Lower leg skin (tissue), 3 donors: ENCODE measurements at regions not wholly inside any gene's neighbourhood (a gene's known extent, or its start where the extent isn't known, plus 50 kb on each side); places are given as distances from the start of the nearest gene placed in this dataset.
"Not testable (repeated sequence)": the region's sequence is repeated elsewhere in the genome, so short reads cannot be mapped to it uniquely, and the experiment has no call there.

ENCODE experiments used
- POLR2A ChIP-seq, 2 donors: fragments of 450-650 bp; IDR thresholded peaks; one replicate each; pipeline ENCODE4 v1.6.1; 2016 to 2017; ENCODE audit warnings: antibody characterized with exemption in 2 of 2, mild to moderate bottlenecking in 1 of 2, moderate library complexity in 1 of 2
- TF ChIP-seq, protein P1 (sequence below), 3 donors: fragments of 450-650 bp; IDR thresholded peaks; one replicate each; pipeline ENCODE4 v1.5.1; 2016; ENCODE audit warnings: antibody characterized with exemption in 3 of 3, mild to moderate bottlenecking in 3 of 3, moderate library complexity in 2 of 3

GRCh38 chr2:182508583-182508982, 81.7 kb upstream of the PDE1A start:
- TF ChIP-seq, protein P1, sequence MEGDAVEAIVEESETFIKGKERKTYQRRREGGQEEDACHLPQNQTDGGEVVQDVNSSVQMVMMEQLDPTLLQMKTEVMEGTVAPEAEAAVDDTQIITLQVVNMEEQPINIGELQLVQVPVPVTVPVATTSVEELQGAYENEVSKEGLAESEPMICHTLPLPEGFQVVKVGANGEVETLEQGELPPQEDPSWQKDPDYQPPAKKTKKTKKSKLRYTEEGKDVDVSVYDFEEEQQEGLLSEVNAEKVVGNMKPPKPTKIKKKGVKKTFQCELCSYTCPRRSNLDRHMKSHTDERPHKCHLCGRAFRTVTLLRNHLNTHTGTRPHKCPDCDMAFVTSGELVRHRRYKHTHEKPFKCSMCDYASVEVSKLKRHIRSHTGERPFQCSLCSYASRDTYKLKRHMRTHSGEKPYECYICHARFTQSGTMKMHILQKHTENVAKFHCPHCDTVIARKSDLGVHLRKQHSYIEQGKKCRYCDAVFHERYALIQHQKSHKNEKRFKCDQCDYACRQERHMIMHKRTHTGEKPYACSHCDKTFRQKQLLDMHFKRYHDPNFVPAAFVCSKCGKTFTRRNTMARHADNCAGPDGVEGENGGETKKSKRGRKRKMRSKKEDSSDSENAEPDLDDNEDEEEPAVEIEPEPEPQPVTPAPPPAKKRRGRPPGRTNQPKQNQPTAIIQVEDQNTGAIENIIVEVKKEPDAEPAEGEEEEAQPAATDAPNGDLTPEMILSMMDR (IDR thresholded peaks at IDR 0.05) = not testable (repeated sequence)
- not testable (repeated sequence) for TF ChIP-seq POLR2A (IDR thresholded peaks at IDR 0.05)
